ENCODE measurements at regions not wholly inside any gene's neighbourhood (a gene's known extent, or its start where the extent isn't known, plus 50 kb on each side); places are given as distances from the start of the nearest gene placed in this dataset.
A peak's percentile ranks its signal among the peaks of the same experiment; 100 is the strongest.

DNA sequence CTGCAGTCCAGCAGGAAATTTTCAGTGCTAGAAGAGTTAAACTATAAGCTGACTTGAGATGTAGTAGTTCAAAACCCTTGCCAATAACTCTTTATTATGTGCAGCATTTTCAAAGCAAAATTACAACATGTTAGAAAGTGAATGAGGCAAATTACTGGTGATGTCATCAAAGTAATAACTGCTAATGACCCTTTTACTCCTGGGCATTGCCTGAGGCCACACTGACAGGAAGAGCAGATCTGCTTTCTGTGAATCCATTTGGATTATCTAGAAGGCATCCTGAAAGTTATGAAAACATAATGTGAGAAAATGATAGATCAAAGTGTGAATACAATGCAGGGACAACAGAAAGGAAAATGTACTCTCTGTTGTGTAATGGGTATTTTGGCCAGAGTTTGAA is 139.6 kb upstream of the TRIB2 start:
- no peak for DNase-seq

DNA sequence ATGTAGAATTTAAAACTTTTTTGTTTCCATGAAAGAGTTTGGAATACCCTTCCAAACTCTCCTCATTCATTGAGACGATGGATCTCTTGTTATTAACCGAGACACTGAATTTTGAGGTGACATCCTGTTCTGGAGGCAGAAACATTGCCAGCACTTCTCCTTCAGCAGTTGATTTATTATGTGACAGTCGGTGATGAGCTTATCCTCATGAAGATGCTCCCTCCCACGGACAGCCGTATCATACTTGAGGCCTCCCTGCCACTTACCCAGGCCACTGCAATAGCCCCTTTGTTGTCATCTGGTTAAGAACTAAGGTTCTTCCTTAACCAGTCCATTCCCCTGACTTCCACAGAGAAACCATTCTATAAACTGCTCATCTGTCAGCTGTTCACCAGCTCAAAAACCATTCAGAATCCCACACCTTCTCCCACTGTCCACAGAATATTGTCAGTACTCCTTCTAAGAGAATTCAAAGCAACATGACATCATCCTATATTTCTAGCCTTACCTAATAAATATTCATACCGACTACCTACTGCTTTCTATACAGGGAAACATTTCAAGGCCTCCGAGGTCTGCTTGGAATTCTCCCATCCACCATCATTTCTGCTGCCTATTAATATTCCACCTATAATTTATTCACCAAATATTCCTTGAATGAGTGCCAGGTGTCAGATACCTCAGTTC is 139.0 kb upstream of the TRIB2 start:
- no peak for DNase-seq

DNA sequence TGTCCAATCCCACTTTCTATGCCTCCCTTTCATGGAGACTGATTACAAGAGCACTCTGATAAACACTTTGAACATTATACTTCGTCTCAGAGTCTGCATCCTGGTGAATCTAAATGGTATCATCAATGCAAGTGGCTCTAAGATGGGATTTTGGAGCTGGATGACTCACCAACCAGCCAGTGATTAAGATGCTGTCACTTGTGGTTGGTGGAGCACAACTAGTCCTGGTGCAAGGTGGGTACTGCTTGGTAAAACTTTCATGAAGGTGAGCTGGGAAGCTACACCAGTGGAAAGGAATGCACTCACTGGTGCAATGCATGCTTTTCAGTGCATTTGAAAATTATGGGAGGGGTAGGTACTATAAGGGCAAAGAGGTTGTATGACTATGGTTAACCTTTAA is 137.7 kb upstream of the TRIB2 start:
- DNase-seq, result no peak

DNA sequence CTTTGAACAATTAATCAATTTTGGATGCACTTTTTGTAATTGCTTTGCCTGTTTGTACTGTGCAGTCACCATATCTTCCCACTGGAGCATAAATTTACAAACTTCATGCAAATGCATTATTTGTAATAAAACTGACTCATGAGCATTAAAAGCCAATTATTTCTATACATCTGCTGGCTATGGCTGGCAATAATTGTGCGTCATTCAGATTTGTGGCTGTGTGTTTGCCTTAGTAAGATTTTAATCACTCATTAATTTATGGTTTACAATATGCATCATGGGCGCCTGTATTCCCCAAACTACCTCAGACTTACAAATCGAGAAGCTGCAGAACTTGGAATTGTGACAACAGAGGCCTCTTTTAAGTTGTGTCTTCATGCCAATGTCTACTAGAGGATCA is 132.4 kb upstream of the TRIB2 start:
- no peak for DNase-seq

DNA sequence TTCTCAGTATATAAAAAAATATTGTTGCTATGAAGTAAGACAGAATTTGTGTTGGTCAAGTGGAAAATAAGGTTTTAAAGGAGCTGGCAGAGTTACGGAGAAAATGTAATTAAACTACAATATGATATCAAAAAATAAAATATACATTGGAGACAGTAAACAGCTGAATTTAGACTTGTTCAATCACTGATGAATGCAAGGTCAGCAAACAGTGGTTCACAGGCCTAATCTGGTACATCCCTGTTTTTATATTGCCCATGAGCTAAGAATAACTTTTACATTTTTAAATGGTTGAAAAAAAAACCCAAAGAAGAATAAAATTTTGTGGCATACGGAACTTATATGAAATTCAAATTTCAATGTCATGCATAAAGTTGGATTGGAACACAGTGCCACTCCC is 131.0 kb upstream of the TRIB2 start:
- no peak for DNase-seq

DNA sequence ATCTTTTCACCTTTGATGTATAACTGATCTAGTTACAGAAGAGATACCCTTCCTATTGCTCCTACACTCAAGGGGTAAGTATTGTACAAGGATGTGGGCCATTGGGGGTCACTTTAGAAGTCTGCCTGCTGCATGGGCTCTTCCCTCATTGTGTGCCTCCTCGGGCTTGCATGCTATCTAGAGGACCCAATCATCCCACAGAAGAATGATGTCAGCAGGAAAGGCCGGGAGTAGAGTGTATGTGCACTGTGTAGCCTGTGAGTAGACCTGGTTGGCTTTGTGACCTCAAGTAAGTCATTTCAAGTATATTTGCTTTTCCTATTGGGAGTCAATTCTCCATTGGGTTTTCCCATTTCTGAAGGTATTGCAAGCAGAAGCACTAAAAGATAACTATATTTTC is 129.5 kb upstream of the TRIB2 start:
- no peak for DNase-seq

DNA sequence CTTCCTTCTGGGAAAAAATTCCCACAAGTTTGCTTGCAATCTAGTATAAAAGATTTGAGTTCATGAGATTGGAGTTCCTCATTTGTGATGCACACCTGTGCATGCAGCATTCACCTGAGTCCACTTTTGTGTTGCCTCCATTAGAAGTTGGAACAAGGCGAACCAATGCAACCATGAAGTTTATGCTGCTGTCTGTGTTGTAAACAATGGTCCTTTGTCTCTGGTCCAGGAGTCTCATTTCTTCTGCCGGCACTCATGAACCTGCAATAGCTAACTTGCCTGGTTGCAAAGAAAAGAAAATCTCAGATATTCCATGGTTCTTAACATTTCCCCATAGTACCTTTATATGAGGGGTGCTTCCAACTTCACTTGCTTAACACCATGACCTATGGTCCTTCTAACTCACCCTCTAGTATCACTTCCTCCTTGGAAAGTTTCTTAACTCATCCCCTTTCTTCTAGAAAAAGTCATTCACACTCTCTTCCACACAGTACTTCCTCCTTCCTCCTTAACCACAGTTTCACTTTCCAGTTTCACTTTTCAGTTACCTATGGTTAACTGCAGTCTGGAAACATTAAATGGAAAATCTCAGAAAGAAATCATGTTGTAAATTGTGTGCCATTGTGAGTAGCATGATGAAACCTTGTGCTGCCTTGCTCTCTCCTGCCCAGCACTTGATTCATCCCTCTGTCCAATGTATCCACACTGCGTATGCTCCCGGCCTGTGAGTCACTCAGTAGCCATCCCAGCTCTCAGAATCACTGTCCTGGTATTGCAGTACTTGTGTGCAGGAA is 128.8 kb upstream of the TRIB2 start:
- no peak for DNase-seq

DNA sequence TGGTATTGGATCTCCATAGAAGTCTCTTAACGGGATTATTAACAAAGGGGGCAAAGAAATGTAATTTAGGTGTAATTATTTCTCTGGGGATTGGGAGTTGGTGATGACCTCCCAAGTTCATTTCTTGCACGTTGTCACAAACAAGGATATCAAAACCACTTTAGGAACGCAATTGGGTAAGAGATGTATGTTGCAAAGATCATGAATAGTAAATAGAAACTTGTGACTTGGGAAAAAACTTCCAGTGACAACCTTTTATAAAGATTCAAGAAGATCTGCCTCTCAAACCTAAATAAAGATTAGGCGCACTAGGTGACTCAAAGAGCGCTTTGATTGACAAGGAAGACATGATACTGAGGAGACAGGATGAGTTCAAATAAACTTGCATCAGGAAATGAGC is 127.8 kb upstream of the TRIB2 start:
- DNase-seq, result no peak

DNA sequence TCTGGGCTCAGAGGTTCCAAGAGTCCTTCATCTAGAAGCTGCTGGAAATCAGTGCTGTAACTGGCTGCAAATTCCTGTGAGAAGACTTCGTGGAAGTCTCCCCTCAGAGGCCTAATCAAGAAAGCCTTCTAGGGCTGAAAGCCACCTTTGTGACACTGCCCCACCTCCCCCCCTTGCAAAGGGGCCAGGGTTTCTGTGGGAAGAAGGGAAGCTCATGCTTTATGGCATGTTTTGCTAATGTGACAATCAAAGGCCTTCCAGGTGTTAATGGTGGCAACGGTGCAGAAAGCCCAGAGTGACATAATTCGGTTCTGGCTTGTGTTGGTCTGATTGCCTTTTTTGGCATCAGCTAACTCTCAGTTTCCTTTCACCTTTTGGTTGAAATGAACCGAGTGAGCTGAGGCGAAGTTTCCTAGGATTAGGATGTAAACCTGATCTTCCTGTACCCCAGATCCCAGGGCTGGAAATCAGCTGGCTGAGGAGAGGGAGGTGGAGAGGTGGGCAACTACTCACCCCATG is 126.9 kb upstream of the TRIB2 start:
- no peak for DNase-seq

DNA sequence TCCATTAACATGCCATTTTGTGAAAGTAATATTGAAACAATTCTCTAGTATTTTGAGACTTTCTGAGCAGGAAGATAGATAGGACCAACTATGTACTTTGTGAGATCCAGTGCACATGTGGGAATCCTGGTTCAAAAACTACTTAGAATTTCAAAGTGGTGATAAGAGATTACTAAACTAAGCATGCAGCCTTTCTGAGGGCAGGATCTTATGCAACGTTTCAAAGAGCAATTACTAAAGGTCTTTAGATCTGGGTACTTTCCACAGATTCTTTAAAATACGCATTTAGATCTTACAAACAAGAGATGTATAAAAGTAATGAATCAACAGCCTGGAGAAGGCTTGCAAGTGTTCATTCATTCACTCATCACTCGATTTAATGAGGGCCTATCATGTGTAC is 124.4 kb upstream of the TRIB2 start:
- no peak for DNase-seq

DNA sequence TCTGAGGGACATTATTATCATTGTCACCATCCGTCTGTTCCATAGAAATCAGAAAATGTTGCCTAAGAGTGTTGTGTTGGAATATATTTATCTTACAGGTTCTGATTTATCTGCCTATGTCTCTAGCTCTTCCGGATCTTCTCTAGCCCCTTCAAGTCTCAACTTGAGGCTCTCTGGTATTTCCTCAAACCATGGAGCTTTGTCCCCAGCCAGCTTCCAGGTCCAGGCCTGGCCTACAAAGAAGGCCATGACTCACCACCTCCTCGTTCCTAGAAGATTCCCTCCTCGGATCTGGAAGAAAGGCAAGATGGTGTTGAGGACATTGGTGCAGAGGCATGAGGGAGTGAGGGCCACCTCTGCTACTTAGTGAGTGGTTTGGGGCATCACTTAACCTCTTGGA is 122.1 kb upstream of the TRIB2 start:
- DNase-seq, result no peak

DNA sequence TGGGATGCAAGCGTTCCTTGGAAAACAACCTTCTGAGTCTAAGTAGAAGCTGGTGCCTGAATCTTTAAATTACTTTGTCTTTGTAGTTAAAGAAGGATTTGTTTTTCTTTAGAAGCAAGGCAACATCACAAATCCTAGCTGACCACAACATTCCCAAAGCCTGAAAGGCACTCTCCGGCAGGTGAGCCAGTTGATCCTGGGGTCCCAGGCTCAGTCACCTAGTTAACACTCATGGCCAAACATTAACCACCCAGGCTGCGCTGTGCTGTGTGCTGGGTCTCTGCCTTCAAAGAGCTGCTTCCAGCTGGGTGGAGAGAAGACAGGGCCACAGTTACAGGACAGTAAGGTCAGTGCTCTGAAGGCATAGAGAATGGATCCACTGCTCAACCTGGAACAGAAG is 120.0 kb upstream of the TRIB2 start:
- no peak for DNase-seq

DNA sequence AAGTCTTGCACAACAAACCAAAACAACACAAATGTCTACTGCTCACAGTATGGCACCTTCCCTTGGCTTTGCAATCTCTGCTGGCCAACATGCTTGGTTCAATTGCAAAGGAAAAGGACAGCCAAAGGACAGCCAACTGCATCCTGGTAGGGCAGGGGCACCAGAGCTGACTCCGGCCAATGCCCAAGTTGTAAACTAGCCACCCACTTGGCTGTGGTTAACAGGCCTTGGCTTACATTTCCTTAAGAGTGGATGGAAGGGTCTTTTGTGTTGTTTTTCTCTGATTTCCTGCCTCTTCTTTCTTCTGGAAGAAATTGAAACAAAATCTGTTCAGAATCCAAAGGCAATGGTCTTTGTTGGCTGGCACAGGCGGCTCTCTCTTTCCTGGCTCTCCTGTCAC is 119.1 kb upstream of the TRIB2 start:
- no peak for DNase-seq

DNA sequence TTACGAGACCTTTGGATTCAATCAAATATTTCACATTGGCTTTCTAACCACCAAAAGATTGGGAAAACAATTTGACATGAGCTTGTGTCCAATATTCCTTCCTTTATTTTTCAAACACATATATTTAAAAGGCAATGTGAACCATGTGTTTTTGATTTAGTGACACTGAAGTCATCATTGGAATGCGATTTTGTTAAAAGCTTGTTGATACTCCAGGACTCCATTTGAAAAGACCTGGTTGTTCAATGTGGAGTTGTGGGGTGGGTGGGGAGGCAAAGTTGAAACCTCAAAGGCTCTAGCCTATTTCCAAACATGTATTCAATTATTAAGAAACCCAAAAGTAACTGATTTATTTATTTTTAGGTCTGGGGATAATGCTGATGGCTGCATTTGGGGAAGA is 114.1 kb upstream of the TRIB2 start:
- no peak for DNase-seq

DNA sequence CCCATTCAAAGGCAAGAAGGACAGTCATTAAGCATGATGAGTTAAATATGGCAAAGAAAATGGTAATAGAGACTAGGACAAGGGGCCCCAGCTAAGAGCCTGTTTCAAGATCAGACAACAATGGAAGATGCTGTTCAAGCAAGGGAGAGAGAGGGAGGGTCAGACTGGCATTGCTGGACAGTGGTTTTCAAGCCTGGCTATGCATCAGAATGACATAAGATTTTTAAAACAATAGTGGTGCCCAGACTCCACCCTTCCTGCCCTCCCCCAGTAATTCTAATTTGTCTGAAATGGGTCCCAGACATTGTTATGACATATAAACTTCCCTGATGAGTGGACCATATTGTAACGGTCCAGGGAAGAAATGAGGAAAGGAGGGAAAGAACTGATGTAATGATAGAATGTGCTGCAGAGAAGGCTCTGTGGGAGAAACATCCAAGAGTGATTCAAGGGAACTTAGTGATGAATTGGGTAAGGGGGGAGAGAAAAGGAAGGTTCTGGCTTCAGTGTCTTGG is 112.9 kb upstream of the TRIB2 start:
- no peak for DNase-seq

DNA sequence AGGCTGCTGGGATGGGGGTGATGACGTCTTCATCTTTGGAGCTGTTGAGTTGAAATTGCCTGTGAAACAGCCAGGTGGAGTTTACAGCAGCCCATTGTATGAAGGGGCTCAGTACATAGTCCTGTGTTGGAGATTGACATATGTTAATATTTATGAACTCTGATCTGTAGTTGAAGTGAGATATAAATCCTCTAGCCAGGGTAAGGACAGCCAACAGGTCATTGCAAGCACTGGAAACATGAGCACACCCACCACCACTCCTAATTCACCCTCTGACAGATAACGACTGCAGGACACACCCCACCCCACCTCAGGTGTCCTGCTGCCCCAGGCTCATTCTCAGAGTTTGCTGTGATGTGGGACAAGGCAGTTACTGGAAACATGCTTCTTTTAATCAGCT is 112.4 kb upstream of the TRIB2 start:
- DNase-seq, result no peak

DNA sequence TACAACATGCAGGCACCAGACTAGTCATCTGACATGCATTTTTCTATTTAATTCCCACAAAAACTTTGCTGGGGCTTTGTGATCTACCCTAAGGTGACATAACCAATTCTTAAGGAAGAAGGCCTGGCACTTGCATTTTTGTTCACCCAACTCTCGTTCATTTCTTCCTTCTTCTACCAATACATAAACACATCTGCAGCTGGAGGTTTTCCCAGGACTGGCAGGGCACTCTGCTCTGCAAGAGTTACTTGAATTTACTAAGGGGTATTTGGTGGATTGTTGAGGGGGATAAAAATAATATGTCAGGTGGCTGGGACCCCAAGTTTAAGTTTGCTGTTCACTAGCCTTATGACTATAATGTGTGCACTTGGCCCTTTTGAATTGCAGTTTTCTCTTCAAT is 111.4 kb upstream of the TRIB2 start:
- DNase-seq, result no peak

DNA sequence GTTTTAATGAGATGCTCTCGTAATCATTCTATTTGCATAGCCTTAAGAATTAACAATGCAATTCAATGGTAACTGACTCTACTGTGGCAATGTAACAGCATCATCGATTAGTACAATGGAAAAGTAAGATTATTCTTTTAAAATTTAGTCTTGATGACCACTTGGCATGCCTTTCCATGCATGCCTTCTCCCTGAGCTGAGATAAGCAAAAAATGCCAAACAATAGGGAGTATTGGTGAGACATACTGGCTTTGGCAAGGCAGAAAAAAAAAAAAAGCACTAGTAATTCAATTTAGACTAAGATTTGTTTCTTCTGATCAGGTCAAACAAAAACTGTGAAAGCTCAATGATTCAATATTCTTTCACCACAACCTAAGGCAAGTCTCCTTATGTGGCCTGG is 110.8 kb upstream of the TRIB2 start:
- no peak for DNase-seq

DNA sequence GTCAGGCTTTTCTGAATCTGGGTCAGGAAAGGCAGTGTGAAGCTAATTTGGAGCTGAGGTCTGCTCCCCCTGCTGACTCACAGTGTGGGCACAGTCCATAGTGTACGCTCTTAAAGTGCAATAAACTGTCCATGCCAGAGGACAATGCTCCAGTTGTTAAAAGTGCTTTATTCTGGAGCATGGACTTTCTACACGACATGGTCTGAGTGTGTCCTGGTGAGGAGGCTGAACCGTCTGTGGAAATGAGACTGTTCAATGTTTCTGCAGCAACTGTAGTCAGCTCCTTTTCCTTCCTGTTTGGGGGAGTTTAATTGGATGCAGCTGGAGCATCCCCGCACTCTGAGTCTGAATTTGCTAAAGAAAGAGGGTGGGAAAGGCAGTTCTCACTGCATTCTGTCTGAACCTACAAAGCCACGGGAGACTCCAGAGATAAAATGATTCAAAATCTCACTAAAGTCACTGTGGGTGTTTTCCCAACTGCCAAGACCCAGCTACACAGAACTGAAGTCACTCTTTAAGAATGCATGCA is 110.2 kb upstream of the TRIB2 start:
- no peak for DNase-seq

DNA sequence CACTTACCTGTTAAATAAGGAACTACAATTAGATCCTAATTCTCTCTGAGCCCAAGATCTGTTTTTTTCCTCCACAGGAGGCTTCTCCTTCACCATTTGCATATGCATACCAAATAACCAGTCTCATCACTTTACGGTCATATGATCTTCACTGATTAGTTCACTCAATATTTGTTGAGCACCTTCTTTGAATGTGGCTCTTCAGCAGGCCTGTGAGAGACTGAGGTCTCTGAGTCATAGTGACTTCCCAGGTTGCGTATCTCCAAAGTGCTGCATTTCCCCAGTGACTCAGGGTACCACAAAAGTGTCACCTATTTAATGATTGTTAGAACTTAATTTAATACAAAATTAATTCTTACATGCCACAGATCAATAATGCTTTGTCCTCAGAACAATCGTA is 108.8 kb upstream of the TRIB2 start:
- peak; percentile 28 for DNase-seq

DNA sequence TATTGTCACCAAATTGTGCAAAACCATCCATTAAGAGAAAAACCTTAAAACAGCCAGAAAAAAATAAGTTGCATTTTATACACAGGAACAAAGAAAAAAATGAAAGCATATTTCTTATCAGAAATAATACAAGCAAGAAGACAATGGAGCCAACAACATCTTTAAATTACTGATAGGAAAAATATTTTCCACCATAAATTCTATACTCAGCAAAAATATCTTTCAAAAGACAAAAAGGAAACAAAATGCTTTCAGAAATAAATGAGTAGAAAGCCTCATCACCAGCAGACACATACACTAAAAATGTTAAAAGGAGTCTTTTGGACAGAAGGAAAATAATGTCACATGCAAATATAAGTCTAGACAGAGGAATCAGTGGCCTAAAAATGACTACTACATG is 106.4 kb upstream of the TRIB2 start:
- DNase-seq, result no peak

DNA sequence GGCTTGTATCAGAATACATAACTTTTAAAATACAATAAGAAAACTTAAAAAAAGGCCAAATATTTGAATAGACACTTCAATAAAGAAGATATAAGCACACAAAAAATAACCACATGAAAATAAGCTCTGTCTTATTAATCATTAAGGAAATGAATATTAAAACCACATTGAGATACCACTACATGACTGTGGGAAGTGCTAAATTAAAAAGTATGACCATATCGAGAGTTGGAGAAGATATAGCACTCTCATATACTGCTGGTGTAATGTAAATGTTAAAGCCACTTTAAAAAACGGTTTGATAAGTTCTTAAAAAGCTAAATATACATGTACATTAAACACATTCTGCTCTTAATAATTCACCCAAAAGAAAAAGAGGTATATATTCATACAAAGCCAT is 104.6 kb upstream of the TRIB2 start:
- no peak for DNase-seq

DNA sequence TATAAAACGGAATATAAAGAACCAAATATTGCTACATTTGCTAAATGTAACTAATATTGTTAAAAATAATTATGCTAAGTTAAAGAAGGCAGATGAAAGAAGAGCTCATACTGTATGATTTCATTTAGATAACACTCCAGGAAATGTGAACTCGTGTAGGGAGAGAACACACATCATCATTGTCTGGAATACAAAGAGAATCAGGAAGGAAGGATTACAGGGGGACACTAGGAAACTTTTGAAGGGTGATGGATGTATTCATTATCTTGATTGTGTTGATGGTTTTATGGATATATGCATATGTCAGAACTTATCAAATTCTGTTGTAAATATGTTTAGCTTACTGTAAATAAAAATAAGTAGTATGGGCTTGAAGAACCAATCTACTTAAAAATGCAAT is 104.1 kb upstream of the TRIB2 start:
- DNase-seq, result no peak

DNA sequence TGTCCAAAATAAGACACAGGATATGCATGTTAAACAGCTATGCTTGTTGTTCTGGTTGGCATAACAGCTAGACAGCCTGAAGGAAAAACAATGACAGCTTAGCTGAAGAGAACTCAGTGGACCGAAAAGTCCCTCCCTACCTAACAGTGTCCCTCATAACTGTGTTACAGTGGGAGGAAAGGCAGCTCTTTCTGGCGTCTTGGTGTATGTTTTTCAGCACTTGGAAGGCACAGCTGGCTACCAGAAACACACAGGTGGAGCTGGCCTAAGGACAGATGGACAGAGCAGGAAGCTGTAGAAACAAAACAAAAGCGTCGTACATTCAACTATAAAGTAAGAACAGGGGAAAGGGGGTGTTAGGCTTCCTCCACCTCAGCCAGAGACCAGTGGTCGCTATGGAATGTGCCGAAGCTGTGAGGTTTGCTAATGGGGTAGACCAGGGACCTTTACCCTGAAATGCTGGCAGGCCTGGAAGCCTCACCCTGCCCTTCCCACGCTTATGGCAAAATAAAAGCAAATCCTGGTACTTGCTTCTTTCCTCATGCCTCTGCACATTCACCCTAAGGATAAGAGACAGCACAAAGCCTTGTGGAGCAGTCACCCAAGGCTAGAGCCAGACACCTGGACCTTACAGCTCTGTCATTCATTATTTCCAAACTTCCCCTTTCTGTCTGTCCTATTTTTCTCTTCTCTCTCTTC is 103.5 kb upstream of the TRIB2 start:
- DNase-seq, result no peak

All from activated CD4-positive, alpha-beta T cell treated with anti-CD3 and anti-CD28 coated beads for 48 hours (primary cell).